ENCODE measurements at regions not wholly inside any gene's neighbourhood (a gene's known extent, or its start where the extent isn't known, plus 50 kb on each side); places are given as distances from the start of the nearest gene placed in this dataset.

DNA sequence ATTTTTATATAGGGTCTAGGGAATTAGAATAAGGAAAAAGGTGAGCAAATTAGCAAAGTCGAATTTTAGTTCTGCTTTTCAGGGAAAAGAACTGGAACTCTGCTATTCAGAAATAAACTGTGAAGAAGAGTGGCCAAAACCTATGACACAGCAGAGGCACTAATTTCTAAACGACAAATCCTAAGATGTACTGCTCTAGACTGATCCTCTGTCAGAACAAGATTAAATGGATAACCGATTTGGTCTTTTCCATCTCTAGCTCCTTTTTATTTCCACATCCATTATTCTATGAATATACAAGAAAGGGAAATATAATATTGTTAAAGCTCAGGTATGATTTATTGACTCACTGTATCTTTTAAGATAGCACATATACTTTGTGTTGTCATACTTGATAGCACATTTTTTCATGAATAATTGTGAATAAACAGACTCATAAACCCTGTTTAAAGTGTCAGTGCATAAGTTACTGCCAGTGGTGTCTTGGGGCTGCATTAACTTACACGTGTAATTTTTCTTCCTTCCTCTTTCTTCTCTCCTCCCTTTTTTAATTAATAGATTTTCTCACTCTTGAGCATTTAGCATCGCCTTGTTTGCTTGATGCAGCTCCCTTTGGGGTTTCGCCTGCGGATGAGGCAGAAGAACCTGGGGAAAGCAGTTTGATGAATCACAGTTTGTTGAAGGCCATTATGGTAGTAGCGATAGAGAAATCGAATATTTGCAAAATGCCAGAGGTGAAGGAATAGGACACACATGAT is 496.6 kb downstream of the ADGRL2 start:
- H3K27ac ChIP-seq (ENCODE audit: low read length), result no peak overlapping the region
- no peak overlapping the region for H3K9ac ChIP-seq (ENCODE audit: low read length)
- H3K36me3 ChIP-seq (ENCODE audit: control insufficient read depth, low read depth, low read length), result no peaks in the 10 kb centered on the region
- H3K27me3 ChIP-seq (ENCODE audit: control insufficient read depth, insufficient read depth, low read length), result no peaks in the 10 kb centered on the region
- no peaks in the 10 kb centered on the region for H3K9me3 ChIP-seq (ENCODE audit: control insufficient read depth, low read depth, low read length)
- no peaks in the 10 kb centered on the region for H3K4me1 ChIP-seq (ENCODE audit: control insufficient read depth, low read depth, low read length)
- H3K4me3 ChIP-seq (ENCODE audit: low read length), result no peak overlapping the region

DNA sequence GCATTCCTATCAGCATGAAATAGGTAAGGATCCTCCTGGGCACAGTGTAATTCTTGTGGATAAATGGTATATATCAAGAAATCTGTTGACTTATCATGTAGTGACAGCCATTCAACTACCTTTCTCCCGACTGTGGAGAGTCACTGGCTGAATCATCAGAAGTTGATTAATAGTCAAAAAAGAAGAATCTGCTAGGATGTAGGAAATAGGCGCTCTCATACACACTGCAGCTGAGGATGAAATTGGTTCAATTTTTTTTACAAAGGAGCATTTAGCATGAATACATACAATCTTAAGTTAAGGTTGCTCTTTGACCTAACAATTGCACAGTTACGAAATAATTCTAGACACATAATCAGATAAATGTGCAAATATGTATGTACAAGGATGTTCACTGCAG is 486.8 kb downstream of the ADGRL2 start:
- Histone ChIP-seq H3K36me3 (ENCODE audit: control insufficient read depth, low read depth, low read length) (no peaks in the 10 kb centered on the region), H3K4me1 (ENCODE audit: control insufficient read depth, low read depth, low read length) (no peaks in the 10 kb centered on the region), H3K9me3 (ENCODE audit: control insufficient read depth, low read depth, low read length) (no peaks in the 10 kb centered on the region), H3K27ac (ENCODE audit: low read length) (no peak overlapping the region), H3K4me3 (ENCODE audit: low read length) (no peak overlapping the region), H3K27me3 (ENCODE audit: control insufficient read depth, insufficient read depth, low read length) (no peaks in the 10 kb centered on the region), H3K9ac (ENCODE audit: low read length) (no peak overlapping the region)

DNA sequence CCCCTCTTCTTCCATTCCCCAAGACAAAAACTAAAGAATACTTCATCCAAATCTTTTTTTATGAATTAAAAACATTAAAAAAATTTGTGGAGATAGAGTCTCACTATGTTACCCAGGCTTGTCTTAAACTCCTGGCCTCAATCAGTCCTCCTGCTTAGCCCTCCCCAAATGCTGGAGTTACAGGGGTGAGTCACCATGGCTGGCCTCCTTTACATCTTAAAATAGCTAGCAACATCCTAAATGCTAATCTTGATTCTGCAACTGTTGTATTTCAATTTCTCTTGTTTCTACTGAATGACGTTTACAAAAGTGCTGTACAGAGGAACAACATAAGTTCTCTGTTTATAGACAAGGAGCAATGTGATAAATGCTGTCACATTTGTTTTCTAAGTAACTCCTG is 483.5 kb downstream of the ADGRL2 start:
- Histone ChIP-seq H3K36me3 (ENCODE audit: control insufficient read depth, low read depth, low read length) (no peaks in the 10 kb centered on the region), H3K27ac (ENCODE audit: low read length) (no peak overlapping the region), H3K4me3 (ENCODE audit: low read length) (no peak overlapping the region), H3K4me1 (ENCODE audit: control insufficient read depth, low read depth, low read length) (no peaks in the 10 kb centered on the region), H3K9ac (ENCODE audit: low read length) (no peak overlapping the region), H3K9me3 (ENCODE audit: control insufficient read depth, low read depth, low read length) (no peaks in the 10 kb centered on the region), H3K27me3 (ENCODE audit: control insufficient read depth, insufficient read depth, low read length) (no peaks in the 10 kb centered on the region)

DNA sequence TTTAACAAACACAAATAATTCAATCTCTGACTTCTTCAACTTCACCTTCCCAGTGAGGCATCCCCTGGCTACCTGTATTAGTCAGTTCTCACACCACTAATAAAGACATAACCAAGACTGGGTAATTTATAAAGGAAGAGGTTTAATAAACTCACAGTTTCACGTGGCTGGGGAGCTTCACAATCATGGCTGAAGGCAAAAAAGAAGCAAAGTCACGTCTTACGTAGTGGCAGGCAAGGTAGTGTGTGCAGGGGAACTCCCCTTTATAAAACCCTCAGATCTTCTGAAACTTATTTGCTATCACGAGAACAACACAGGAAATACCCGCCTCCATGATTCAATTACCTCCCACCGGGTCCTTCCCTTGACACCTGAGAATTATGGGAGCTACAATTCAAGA is 478.5 kb downstream of the ADGRL2 start:
- H3K4me1 ChIP-seq (ENCODE audit: control insufficient read depth, low read depth, low read length), result no peaks in the 10 kb centered on the region
- H3K27ac ChIP-seq (ENCODE audit: low read length), result no peak overlapping the region
- no peaks in the 10 kb centered on the region for H3K27me3 ChIP-seq (ENCODE audit: control insufficient read depth, insufficient read depth, low read length)
- H3K9ac ChIP-seq (ENCODE audit: low read length), result no peak overlapping the region
- H3K36me3 ChIP-seq (ENCODE audit: control insufficient read depth, low read depth, low read length), result no peaks in the 10 kb centered on the region
- no peaks in the 10 kb centered on the region for H3K9me3 ChIP-seq (ENCODE audit: control insufficient read depth, low read depth, low read length)
- H3K4me3 ChIP-seq (ENCODE audit: low read length), result no peak overlapping the region

DNA sequence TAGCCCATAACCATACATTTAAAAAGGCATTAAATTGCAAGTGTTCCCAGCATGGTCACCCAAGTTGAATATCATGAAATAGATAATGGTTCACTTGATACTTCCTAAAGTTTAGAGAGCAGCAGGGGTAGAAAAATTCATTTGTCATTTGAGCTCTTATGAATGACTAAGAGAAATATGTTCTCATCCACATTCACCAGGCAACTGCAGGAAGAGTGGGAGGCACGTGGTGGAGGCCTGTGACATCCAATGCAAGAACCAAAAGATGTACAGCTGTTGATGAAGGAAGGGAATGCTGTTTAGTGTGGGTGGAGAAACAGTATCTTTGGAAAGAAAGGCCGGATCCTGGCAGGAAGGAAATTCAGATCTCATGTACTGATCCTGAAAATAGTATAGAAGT is 473.1 kb downstream of the ADGRL2 start:
- no peaks in the 10 kb centered on the region for H3K27me3 ChIP-seq (ENCODE audit: control insufficient read depth, insufficient read depth, low read length)
- H3K9ac ChIP-seq (ENCODE audit: low read length), result no peak overlapping the region
- H3K9me3 ChIP-seq (ENCODE audit: control insufficient read depth, low read depth, low read length), result no peaks in the 10 kb centered on the region
- H3K4me3 ChIP-seq (ENCODE audit: low read length), result no peak overlapping the region
- no peak overlapping the region for H3K27ac ChIP-seq (ENCODE audit: low read length)
- H3K36me3 ChIP-seq (ENCODE audit: control insufficient read depth, low read depth, low read length), result no peaks in the 10 kb centered on the region
- H3K4me1 ChIP-seq (ENCODE audit: control insufficient read depth, low read depth, low read length), result no peaks in the 10 kb centered on the region

DNA sequence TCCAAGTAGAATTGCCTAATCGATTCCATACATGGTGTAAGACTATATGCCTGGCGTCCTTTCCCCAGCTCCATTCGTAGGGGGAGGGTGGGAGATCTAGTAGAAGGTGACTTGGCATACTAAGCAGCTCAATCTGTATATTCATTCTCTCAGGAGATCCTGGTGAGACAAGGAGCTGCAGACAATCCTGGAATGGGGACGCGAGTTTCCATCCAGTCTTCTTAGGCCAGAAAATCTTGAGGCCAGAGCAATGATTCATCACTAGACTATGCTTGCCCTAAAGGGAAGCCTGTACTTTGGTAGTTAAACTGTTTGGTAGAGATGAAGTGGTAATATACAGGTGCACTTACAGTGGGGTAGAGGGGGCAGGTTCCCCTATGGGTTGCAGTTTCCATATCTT is 468.7 kb downstream of the ADGRL2 start:
- no peaks in the 10 kb centered on the region for H3K27me3 ChIP-seq (ENCODE audit: control insufficient read depth, insufficient read depth, low read length)
- no peaks in the 10 kb centered on the region for H3K36me3 ChIP-seq (ENCODE audit: control insufficient read depth, low read depth, low read length)
- no peaks in the 10 kb centered on the region for H3K9me3 ChIP-seq (ENCODE audit: control insufficient read depth, low read depth, low read length)
- H3K27ac ChIP-seq (ENCODE audit: low read length), result no peak overlapping the region
- no peaks in the 10 kb centered on the region for H3K4me1 ChIP-seq (ENCODE audit: control insufficient read depth, low read depth, low read length)
- no peak overlapping the region for H3K9ac ChIP-seq (ENCODE audit: low read length)
- no peak overlapping the region for H3K4me3 ChIP-seq (ENCODE audit: low read length)

DNA sequence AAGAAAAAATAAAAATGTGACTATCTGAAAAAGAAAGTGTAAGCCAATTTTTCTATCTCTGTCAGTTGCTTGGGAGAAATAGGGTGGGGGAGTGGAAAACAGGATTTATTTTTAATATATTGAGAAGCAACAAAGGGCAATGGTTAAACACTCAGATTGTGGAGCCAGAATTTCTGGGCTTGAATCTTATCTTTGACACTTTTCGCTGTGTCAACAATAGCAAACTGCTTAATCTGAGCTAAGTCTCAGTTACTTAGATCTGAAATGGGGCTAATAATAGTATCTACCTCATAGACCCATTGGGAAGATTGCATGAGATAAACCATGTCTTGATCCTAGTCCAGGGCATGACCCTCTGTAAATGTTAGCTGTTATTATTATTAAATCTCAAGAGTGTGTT is 468.1 kb downstream of the ADGRL2 start:
- Histone ChIP-seq H3K9me3 (ENCODE audit: control insufficient read depth, low read depth, low read length) (no peaks in the 10 kb centered on the region), H3K9ac (ENCODE audit: low read length) (no peak overlapping the region), H3K27ac (ENCODE audit: low read length) (no peak overlapping the region), H3K4me3 (ENCODE audit: low read length) (no peak overlapping the region), H3K36me3 (ENCODE audit: control insufficient read depth, low read depth, low read length) (no peaks in the 10 kb centered on the region), H3K27me3 (ENCODE audit: control insufficient read depth, insufficient read depth, low read length) (no peaks in the 10 kb centered on the region), H3K4me1 (ENCODE audit: control insufficient read depth, low read depth, low read length) (no peaks in the 10 kb centered on the region)

DNA sequence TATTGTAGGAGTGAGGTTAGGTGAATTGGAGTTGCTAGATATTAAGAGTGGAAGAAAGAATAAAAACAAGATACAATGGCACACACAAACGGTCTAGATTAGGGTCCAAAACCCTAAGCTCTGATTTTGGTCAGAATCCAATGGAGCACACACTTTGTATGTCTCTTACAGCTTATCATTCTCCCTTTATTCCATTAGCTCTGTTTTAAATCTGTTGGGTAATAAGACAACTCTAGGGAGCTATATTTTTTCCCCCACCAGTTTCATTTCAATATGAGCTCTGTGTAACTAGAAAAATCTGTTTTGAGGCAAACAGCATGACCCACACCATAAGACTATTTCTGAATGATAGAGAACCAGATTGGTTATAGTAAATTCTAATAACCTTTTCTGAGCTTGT is 465.6 kb downstream of the ADGRL2 start:
- Histone ChIP-seq H3K36me3 (ENCODE audit: control insufficient read depth, low read depth, low read length) (no peaks in the 10 kb centered on the region), H3K9me3 (ENCODE audit: control insufficient read depth, low read depth, low read length) (no peaks in the 10 kb centered on the region), H3K27ac (ENCODE audit: low read length) (no peak overlapping the region), H3K9ac (ENCODE audit: low read length) (no peak overlapping the region), H3K27me3 (ENCODE audit: control insufficient read depth, insufficient read depth, low read length) (no peaks in the 10 kb centered on the region), H3K4me3 (ENCODE audit: low read length) (no peak overlapping the region), H3K4me1 (ENCODE audit: control insufficient read depth, low read depth, low read length) (no peaks in the 10 kb centered on the region)

DNA sequence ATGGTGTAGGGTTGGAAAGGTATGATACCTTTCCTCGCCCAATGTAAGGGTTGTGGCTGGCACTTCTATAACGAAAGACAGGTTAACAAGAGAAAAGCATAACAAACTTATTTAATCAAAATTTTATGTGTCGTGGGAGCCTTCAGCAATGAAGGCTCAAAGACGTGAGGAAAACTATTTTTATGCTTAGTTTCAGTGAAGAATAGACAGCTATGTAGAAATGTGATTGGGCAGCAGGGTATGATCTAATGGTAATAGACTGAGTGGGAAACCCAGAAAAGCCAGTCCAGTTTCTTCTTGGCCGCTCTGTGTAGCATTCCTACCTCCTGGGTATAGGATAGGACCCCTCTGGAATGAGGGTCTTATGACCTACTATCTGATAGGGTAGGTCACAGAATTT is 464.7 kb downstream of the ADGRL2 start:
- Histone ChIP-seq H3K4me1 (ENCODE audit: control insufficient read depth, low read depth, low read length) (no peaks in the 10 kb centered on the region), H3K27me3 (ENCODE audit: control insufficient read depth, insufficient read depth, low read length) (no peaks in the 10 kb centered on the region), H3K27ac (ENCODE audit: low read length) (no peak overlapping the region), H3K4me3 (ENCODE audit: low read length) (no peak overlapping the region), H3K9ac (ENCODE audit: low read length) (no peak overlapping the region), H3K36me3 (ENCODE audit: control insufficient read depth, low read depth, low read length) (no peaks in the 10 kb centered on the region), H3K9me3 (ENCODE audit: control insufficient read depth, low read depth, low read length) (no peaks in the 10 kb centered on the region)

DNA sequence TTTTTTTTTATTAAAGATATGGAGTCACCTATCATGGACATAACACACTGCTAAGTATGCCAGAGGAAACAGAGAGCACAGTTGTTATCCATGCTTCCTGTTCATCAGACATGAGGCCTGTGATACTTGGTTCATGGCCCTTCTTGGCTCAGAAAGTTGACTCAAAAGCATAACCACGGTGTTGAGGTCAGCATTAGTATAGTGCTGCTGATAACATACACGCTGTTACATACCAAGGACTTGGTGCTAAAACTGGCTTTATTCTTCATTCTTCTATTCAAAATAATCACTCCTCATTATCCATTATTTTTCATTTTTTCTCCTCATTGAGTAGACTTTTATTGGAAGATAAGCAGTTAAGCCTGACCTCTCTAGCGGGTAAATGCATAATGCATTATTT is 464.1 kb downstream of the ADGRL2 start:
- Histone ChIP-seq H3K36me3 (ENCODE audit: control insufficient read depth, low read depth, low read length) (no peaks in the 10 kb centered on the region), H3K9ac (ENCODE audit: low read length) (no peak overlapping the region), H3K4me1 (ENCODE audit: control insufficient read depth, low read depth, low read length) (no peaks in the 10 kb centered on the region), H3K9me3 (ENCODE audit: control insufficient read depth, low read depth, low read length) (no peaks in the 10 kb centered on the region), H3K27me3 (ENCODE audit: control insufficient read depth, insufficient read depth, low read length) (no peaks in the 10 kb centered on the region), H3K4me3 (ENCODE audit: low read length) (no peak overlapping the region), H3K27ac (ENCODE audit: low read length) (no peak overlapping the region)

DNA sequence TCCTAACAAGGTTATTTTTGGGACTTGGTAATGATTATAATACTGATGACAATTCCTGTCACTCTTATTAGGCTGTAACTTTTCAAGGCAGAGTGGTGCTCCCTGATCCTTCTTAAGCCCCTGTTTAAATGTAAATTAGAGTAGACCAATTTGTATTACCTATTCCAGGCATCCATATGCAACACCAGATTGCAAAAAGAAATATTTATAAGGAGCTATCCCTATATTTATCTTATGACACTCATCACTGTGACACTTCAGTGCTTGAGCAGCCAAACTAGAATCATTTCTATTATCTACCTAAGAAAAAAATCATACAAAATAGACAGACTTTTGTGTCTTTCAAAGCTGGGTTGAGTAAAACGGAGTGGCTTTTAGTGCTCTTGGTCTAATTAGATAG is 462.7 kb downstream of the ADGRL2 start:
- Histone ChIP-seq H3K9ac (ENCODE audit: low read length) (no peak overlapping the region), H3K36me3 (ENCODE audit: control insufficient read depth, low read depth, low read length) (no peaks in the 10 kb centered on the region), H3K4me1 (ENCODE audit: control insufficient read depth, low read depth, low read length) (no peaks in the 10 kb centered on the region), H3K27me3 (ENCODE audit: control insufficient read depth, insufficient read depth, low read length) (no peaks in the 10 kb centered on the region), H3K4me3 (ENCODE audit: low read length) (no peak overlapping the region), H3K27ac (ENCODE audit: low read length) (no peak overlapping the region), H3K9me3 (ENCODE audit: control insufficient read depth, low read depth, low read length) (no peaks in the 10 kb centered on the region)

DNA sequence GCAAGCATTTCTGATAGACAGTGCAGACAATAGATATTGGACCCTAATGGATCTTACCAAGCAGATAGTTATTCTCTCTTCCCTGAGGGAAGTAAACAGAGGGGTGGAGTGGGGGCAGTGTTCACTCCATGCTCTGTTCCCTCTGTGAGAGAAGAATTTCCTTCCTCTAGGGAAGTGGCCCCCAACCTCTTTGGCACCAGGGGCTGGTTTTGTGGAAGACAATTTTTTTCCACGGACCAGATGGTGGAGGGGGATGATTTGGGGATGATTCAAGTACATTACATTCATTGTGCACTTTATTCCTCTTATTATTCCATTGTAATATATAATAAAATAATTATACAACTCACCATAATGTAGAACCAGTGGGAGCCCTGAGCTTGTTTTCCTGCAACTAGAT is 459.9 kb downstream of the ADGRL2 start:
- H3K4me3 ChIP-seq (ENCODE audit: low read length), result no peak overlapping the region
- no peak overlapping the region for H3K27ac ChIP-seq (ENCODE audit: low read length)
- no peaks in the 10 kb centered on the region for H3K9me3 ChIP-seq (ENCODE audit: control insufficient read depth, low read depth, low read length)
- no peaks in the 10 kb centered on the region for H3K27me3 ChIP-seq (ENCODE audit: control insufficient read depth, insufficient read depth, low read length)
- no peaks in the 10 kb centered on the region for H3K36me3 ChIP-seq (ENCODE audit: control insufficient read depth, low read depth, low read length)
- no peaks in the 10 kb centered on the region for H3K4me1 ChIP-seq (ENCODE audit: control insufficient read depth, low read depth, low read length)
- H3K9ac ChIP-seq (ENCODE audit: low read length), result no peak overlapping the region
